Panc1 (cell line): ENCODE measurements at regions not wholly inside any gene's neighbourhood (a gene's known extent, or its start where the extent isn't known, plus 50 kb on each side); places are given as distances from the start of the nearest gene placed in this dataset.

ENCODE experiments used
- CTCF ChIP-seq: fragments of 450-650 bp; IDR thresholded peaks from 2 replicates; pipeline ENCODE4 v1.5.1; 2017; ENCODE audit warnings: mild to moderate bottlenecking
- POLR2AphosphoS5 ChIP-seq: IDR thresholded peaks from 2 replicates; pipeline ENCODE4 v1.6.1; 2012; ENCODE audit warnings: mild to moderate bottlenecking, low read depth, low read length, moderate library complexity
- REST ChIP-seq, 2 experiments: IDR thresholded peaks; 2 replicates each; pipeline ENCODE4 v1.6.1; 2011 to 2012; ENCODE audit warnings: low read depth in 2 of 2, control low read depth in 1 of 2, low read length in 1 of 2, mild to moderate bottlenecking in 1 of 2, moderate library complexity in 1 of 2; ENCODE audit not compliant: insufficient read depth in 1 of 2
- TCF7L2 ChIP-seq: IDR thresholded peaks from 2 replicates; pipeline ENCODE4 v1.6.1; 2011; ENCODE audit warnings: mild to moderate bottlenecking, low read depth, low read length, inconsistent platforms

GRCh38 chr6:79145301-79145700 is 67.2 kb upstream of the PHIP start:
- TF ChIP-seq REST (IDR thresholded peaks at IDR 0.05; ENCODE audit: insufficient read depth in 1 of 2, low read depth in 2 of 2, low read length in 1 of 2) (no peak), POLR2AphosphoS5 (no peak), CTCF (no peak), TCF7L2 (no peak)
